Fibroblast of mammary gland (primary cell): ENCODE measurements at regions not wholly inside any gene's neighbourhood (a gene's known extent, or its start where the extent isn't known, plus 50 kb on each side); places are given as distances from the start of the nearest gene placed in this dataset.
"Not testable (repeated sequence)": the region's sequence is repeated elsewhere in the genome, so short reads cannot be mapped to it uniquely, and the experiment has no call there.

ENCODE experiments used
- DNase-seq: peaks from one replicate; pipeline ENCODE4 v3.0.0-alpha.2; 2010; ENCODE audit warnings: low read depth
- H3K4me3 ChIP-seq: 2 replicates; pipeline ENCODE4 v1.5.1; 2011; ENCODE audit warnings: low read depth, mild to moderate bottlenecking, low read length, moderate library complexity; ENCODE audit not compliant: control insufficient read depth
- TF ChIP-seq, protein P1 (sequence below): conservative IDR thresholded peaks from 2 replicates; pipeline ENCODE4 v1.5.1; 2011; ENCODE audit warnings: low read depth, low read length, inconsistent platforms; ENCODE audit not compliant: control insufficient read depth, insufficient read depth

DNA sequence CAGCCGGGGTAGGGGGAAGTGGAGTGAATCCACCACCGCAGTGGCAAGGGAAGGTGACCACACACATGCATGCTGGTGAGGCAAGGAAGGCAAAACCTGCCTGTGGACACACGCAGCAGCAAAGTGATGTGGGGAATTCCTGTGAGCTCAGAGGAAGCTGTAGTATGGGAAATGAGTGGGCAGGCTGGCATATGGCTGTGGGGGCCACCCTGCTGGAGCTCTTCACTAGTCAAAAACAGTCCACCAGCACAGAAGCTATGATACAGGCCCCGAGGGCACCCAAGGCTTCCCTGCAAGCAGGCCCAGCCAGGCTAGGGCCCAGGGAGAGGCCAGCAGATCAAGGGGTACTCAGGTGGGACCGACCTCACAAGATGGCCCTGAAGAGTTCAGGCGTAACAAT lies 239.1 kb downstream of the CHM start:
- no peak for DNase-seq
- TF ChIP-seq, protein P1, sequence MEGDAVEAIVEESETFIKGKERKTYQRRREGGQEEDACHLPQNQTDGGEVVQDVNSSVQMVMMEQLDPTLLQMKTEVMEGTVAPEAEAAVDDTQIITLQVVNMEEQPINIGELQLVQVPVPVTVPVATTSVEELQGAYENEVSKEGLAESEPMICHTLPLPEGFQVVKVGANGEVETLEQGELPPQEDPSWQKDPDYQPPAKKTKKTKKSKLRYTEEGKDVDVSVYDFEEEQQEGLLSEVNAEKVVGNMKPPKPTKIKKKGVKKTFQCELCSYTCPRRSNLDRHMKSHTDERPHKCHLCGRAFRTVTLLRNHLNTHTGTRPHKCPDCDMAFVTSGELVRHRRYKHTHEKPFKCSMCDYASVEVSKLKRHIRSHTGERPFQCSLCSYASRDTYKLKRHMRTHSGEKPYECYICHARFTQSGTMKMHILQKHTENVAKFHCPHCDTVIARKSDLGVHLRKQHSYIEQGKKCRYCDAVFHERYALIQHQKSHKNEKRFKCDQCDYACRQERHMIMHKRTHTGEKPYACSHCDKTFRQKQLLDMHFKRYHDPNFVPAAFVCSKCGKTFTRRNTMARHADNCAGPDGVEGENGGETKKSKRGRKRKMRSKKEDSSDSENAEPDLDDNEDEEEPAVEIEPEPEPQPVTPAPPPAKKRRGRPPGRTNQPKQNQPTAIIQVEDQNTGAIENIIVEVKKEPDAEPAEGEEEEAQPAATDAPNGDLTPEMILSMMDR = no peak
- H3K4me3 ChIP-seq = no peak overlapping the region

DNA sequence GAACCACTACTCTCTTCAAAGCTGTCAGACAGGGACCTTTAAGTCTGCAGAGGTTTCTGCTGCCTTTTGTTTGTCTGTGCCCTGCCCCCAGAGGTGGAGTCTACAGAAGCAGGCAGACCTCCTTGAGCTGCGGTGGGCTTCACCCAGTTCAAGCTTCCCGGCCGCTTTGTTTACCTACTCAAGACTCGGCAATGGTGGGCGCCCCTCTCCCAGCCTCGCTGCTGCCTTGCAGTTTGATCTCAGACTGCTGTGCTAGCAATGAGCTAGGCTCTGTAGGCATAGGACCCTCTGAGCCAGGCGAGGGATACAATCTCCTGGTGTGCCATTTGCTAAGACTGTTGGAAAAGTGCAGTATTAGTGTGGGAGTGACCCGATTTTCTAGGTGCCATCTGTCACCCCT lies 275.0 kb downstream of the CHM start:
- H3K4me3 ChIP-seq, DNase-seq: not testable (repeated sequence)

DNA sequence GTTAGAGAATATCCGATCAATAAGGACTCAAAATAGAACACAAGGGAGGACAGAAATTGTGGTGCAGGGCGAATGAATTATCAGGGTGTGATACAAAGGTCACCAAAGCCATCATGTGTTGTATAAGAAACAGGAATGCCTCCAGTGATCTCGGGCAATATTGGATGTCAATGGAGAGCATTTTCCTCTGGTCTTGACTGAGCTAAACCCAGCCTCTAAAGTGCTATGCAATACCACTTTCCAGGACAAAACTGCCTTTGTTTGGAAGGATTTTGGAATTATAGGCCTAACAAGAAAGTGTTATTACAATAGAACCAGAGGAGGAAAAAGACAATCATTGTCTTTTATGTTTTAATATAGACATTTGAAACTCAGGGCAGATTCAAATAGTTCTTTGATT lies 281.7 kb downstream of the CHM start:
- no peak overlapping the region for H3K4me3 ChIP-seq
- TF ChIP-seq, protein P1 = no peak
- no peak for DNase-seq

- H3K4me3 ChIP-seq = not testable (repeated sequence)
Observed at GRCh38 chrX:85723025-85723424, 324.3 kb downstream of the CHM start.

GRCh38 chrX:85703233-85703632 lies 323.8 kb upstream of the POF1B start:
- not testable (repeated sequence) for H3K4me3 ChIP-seq, DNase-seq

More at GRCh38 chrX:85723025-85723424, 324.3 kb downstream of the CHM start:
- not testable (repeated sequence) for DNase-seq

DNA sequence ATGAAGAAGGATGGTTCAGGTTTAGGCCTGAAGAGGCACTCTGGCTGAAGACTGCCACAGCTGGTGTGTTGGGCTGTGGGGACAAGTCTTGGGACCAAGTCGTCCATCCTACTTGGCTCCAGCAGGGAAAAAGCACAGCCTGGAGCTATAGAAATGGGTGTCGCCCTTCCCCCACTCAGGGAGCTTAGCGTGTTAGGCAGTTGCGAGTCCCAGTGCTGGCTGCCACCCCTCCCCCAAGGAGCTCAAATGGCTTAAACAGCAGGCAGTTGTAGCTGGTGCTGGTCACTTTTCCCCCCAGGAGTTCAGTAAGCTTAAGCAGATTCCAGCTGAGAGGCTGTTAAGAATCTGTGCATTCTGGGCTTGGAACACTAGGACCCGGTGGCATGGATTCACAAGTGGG lies 319.5 kb upstream of the POF1B start:
- no peak for DNase-seq
- TF ChIP-seq, protein P1 = no peak
- H3K4me3 ChIP-seq = no peak overlapping the region

DNA sequence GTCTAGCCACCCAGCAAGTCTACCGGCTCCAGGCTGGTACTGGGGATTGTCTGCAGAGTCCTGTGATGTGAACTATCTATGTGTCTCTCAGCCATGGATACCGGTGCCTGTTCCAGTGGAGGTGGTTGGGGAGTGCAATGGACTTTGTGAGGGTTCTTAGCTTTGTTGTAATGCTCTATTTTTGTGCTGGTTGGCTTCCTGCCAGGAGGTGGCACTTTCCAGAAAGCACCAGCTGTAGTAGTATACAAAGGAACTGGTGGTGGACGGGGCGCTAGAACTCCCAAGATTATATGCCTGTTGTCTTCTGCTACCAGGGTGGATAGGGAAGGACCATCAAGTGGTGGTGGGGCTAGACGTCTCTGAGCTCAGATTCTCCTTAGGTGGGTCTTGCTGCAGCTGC lies 306.4 kb upstream of the POF1B start:
- TF ChIP-seq, protein P1 = no peak
- no peak for DNase-seq
- H3K4me3 ChIP-seq = no peak overlapping the region

- no peak for DNase-seq
- H3K4me3 ChIP-seq = no peak overlapping the region
- TF ChIP-seq, protein P1 = no peak
Observed at GRCh38 chrX:85666471-85666870, 287.0 kb upstream of the POF1B start.

DNA sequence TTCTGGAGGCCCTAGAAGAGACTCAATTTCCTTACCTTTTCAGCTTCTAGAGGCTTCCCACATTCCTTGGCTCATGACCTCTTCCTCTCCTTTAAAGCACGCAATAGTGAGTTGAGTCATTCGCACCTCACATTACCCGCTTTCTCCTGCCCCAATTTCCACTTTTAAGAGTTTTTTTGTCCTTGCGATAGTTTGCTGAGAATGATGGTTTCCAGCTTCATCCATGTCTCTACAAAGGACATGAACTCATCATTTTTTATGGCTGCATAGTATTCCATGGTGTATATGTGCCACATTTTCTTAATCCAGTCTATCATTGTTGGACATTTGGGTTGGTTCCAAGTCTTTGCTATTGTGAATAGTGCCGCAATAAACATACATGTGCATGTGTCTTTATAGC lies 284.5 kb upstream of the POF1B start:
- not testable (repeated sequence) for DNase-seq, H3K4me3 ChIP-seq
